ENCODE measurements at regions not wholly inside any gene's neighbourhood (a gene's known extent, or its start where the extent isn't known, plus 50 kb on each side); places are given as distances from the start of the nearest gene placed in this dataset.

- WGBS: 65% methylated on average over 4 of the region's 4 CpGs
- Histone ChIP-seq H3K27ac (replicated peaks in 1 of 4) (peak overlapping the region in 1 of 4 donors; percentile 0), H3K4me3 (no peak overlapping the region), H3K36me3 (no peaks in the 10 kb centered on the region), H3K9me3 (no peaks in the 10 kb centered on the region), H3K27me3 (no peaks in the 10 kb centered on the region), H3K4me1 (peaks cover 0 to 16% (median 10%) of the 10 kb centered on the region in 4 donors)
- DNase-seq (ENCODE audit: extremely low spot score): no peak
- TF ChIP-seq EP300 (IDR thresholded peaks at IDR 0.05) (no peak), POLR2A (IDR thresholded peaks at IDR 0.05; ENCODE audit: low read depth) (no peak), CTCF (IDR thresholded peaks at IDR 0.05) (no peak), POLR2AphosphoS5 (IDR thresholded peaks at IDR 0.05) (no peak)
- intact Hi-C loops (cut with DNase I): no loop called here
Measured at GRCh38 chr12:93198086-93198485, 179.6 kb upstream of the NUDT4 start.

GRCh38 chr12:93199831-93200236, 177.9 kb upstream of the NUDT4 start:
- Histone ChIP-seq H3K36me3 (no peaks in the 10 kb centered on the region), H3K9me3 (no peaks in the 10 kb centered on the region), H3K4me3 (no peak overlapping the region), H3K4me1 (peaks cover 0 to 16% (median 10%) of the 10 kb centered on the region in 4 donors), H3K27me3 (no peaks in the 10 kb centered on the region), H3K27ac (replicated peaks in 1 of 4) (no peak overlapping the region)
- no peak for TF ChIP-seq POLR2A (IDR thresholded peaks at IDR 0.05; ENCODE audit: low read depth)
- no peak for TF ChIP-seq POLR2AphosphoS5 (IDR thresholded peaks at IDR 0.05)
- no peak for TF ChIP-seq EP300 (IDR thresholded peaks at IDR 0.05)
- TF ChIP-seq CTCF (IDR thresholded peaks at IDR 0.05): no peak
- WGBS: 59% methylated on average over 2 of the region's 2 CpGs
- intact Hi-C loops (cut with DNase I): no loop called here
- DNase-seq (ENCODE audit: extremely low spot score): no peak

GRCh38 chr12:93200291-93200917, 177.3 kb upstream of the NUDT4 start:
- no peak for DNase-seq (ENCODE audit: extremely low spot score)
- no peak overlapping the region for H3K4me3 ChIP-seq
- peaks cover 0 to 16% (median 10%) of the 10 kb centered on the region in 4 donors for H3K4me1 ChIP-seq
- H3K27ac ChIP-seq (replicated peaks in 1 of 4): no peak overlapping the region
- WGBS: 83% methylated on average over 7 of the region's 7 CpGs
- H3K36me3 ChIP-seq: no peaks in the 10 kb centered on the region
- H3K27me3 ChIP-seq: no peaks in the 10 kb centered on the region
- intact Hi-C loops (cut with DNase I): no loop called here
- TF ChIP-seq POLR2AphosphoS5 (IDR thresholded peaks at IDR 0.05) (no peak), EP300 (IDR thresholded peaks at IDR 0.05) (no peak), POLR2A (IDR thresholded peaks at IDR 0.05; ENCODE audit: low read depth) (no peak), CTCF (IDR thresholded peaks at IDR 0.05) (no peak)
- no peaks in the 10 kb centered on the region for H3K9me3 ChIP-seq

GRCh38 chr12:93201990-93202389, 175.7 kb upstream of the NUDT4 start:
- TF ChIP-seq POLR2AphosphoS5 (IDR thresholded peaks at IDR 0.05) (no peak), EP300 (IDR thresholded peaks at IDR 0.05) (no peak), POLR2A (IDR thresholded peaks at IDR 0.05; ENCODE audit: low read depth) (no peak), CTCF (IDR thresholded peaks at IDR 0.05) (no peak)
- no peaks in the 10 kb centered on the region for H3K9me3 ChIP-seq
- no peak for DNase-seq (ENCODE audit: extremely low spot score)
- H3K27me3 ChIP-seq: no peaks in the 10 kb centered on the region
- WGBS: 91% methylated on average over 6 of the region's 6 CpGs
- intact Hi-C loops (cut with DNase I): no loop called here
- no peak overlapping the region for H3K27ac ChIP-seq (replicated peaks in 1 of 4)
- peaks cover 0 to 14% (median 7%) of the 10 kb centered on the region in 4 donors for H3K4me1 ChIP-seq
- H3K36me3 ChIP-seq: no peaks in the 10 kb centered on the region
- H3K4me3 ChIP-seq: no peak overlapping the region

GRCh38 chr12:93202688-93203087, 175.0 kb upstream of the NUDT4 start:
- no peaks in the 10 kb centered on the region for H3K9me3 ChIP-seq
- intact Hi-C loops (cut with DNase I): no loop called here
- TF ChIP-seq POLR2A (IDR thresholded peaks at IDR 0.05; ENCODE audit: low read depth) (no peak), POLR2AphosphoS5 (IDR thresholded peaks at IDR 0.05) (no peak), CTCF (IDR thresholded peaks at IDR 0.05) (no peak), EP300 (IDR thresholded peaks at IDR 0.05) (no peak)
- no peaks in the 10 kb centered on the region for H3K36me3 ChIP-seq
- H3K4me3 ChIP-seq: no peak overlapping the region
- H3K27ac ChIP-seq (replicated peaks in 1 of 4): no peak overlapping the region
- 80% methylated on average over 2 of the region's 2 CpGs for WGBS
- no peak for DNase-seq (ENCODE audit: extremely low spot score)
- no peaks in the 10 kb centered on the region for H3K27me3 ChIP-seq
- H3K4me1 ChIP-seq: peaks cover 0 to 7% (median 3%) of the 10 kb centered on the region in 4 donors

Data from esophagus muscularis mucosa (tissue), 4 donors.